ENCODE measurements at regions not wholly inside any gene's neighbourhood (a gene's known extent, or its start where the extent isn't known, plus 50 kb on each side); places are given as distances from the start of the nearest gene placed in this dataset.
"Not testable (repeated sequence)": the region's sequence is repeated elsewhere in the genome, so short reads cannot be mapped to it uniquely, and the experiment has no call there.

- Mint-ChIP-seq H3K4me1 (no peaks in the 10 kb centered on the region), H3K27me3 (ENCODE audit: insufficient read depth) (no peaks in the 10 kb centered on the region), H3K27ac (no peak overlapping the region), H3K4me3 (no peak overlapping the region), H3K9me3 (peaks cover 1% of the 10 kb centered on the region), H3K36me3 (ENCODE audit: low read depth) (no peaks in the 10 kb centered on the region)
- no peak for TF ChIP-seq CTCF (conservative IDR thresholded peaks at IDR 0.05)
- Histone ChIP-seq H3K4me1 (ENCODE audit: control insufficient read depth, insufficient read depth, low read length) (no peaks in the 10 kb centered on the region), H3K27me3 (ENCODE audit: control insufficient read depth, insufficient read depth, low read length, poor library complexity, severe bottlenecking) (no peaks in the 10 kb centered on the region), H3K4me3 (ENCODE audit: low read length) (no peak overlapping the region), H3K9me3 (ENCODE audit: control insufficient read depth, low read length) (no peaks in the 10 kb centered on the region), H3K9ac (ENCODE audit: extremely low read depth, low read length, poor library complexity, severe bottlenecking) (no peak overlapping the region), H3K27ac (ENCODE audit: low read depth, low read length) (no peak overlapping the region), H3K36me3 (ENCODE audit: control insufficient read depth, insufficient read depth, low read length) (no peaks in the 10 kb centered on the region)
- WGBS, 2 experiments (ENCODE audit: insufficient coverage in 1 of 2, insufficient read length in 1 of 2): 73 to 96% methylated on average over 2 of the region's 2 CpGs
- no peak for DNase-seq
Observed at GRCh38 chr11:22521226-22521625, 104.4 kb downstream of the FANCF start.

- no peaks in the 10 kb centered on the region for H3K4me1 Mint-ChIP-seq
- H3K27ac Mint-ChIP-seq: no peak overlapping the region
- H3K9ac ChIP-seq (ENCODE audit: extremely low read depth, low read length, poor library complexity, severe bottlenecking): no peak overlapping the region
- DNase-seq: no peak
- H3K9me3 Mint-ChIP-seq: peaks cover 1% of the 10 kb centered on the region
- no peak overlapping the region for H3K4me3 ChIP-seq (ENCODE audit: low read length)
- H3K9me3 ChIP-seq (ENCODE audit: control insufficient read depth, low read length): no peaks in the 10 kb centered on the region
- H3K4me3 Mint-ChIP-seq: no peak overlapping the region
- no peaks in the 10 kb centered on the region for H3K4me1 ChIP-seq (ENCODE audit: control insufficient read depth, insufficient read depth, low read length)
- no peak for TF ChIP-seq CTCF (conservative IDR thresholded peaks at IDR 0.05)
- no peaks in the 10 kb centered on the region for H3K27me3 ChIP-seq (ENCODE audit: control insufficient read depth, insufficient read depth, low read length, poor library complexity, severe bottlenecking)
- no peaks in the 10 kb centered on the region for H3K27me3 Mint-ChIP-seq (ENCODE audit: insufficient read depth)
- H3K36me3 ChIP-seq (ENCODE audit: control insufficient read depth, insufficient read depth, low read length): no peaks in the 10 kb centered on the region
- no peak overlapping the region for H3K27ac ChIP-seq (ENCODE audit: low read depth, low read length)
- H3K36me3 Mint-ChIP-seq (ENCODE audit: low read depth): no peaks in the 10 kb centered on the region
Observed at GRCh38 chr11:22520521-22520920, 105.1 kb downstream of the FANCF start.

GRCh38 chr11:22518344-22518743 lies 107.3 kb downstream of the FANCF start:
- H3K9me3 ChIP-seq (ENCODE audit: control insufficient read depth, low read length); H3K27ac Mint-ChIP-seq; H3K36me3 Mint-ChIP-seq (ENCODE audit: low read depth); H3K36me3 ChIP-seq (ENCODE audit: control insufficient read depth, insufficient read depth, low read length); H3K4me1 Mint-ChIP-seq; H3K9ac ChIP-seq (ENCODE audit: extremely low read depth, low read length, poor library complexity, severe bottlenecking); DNase-seq; H3K4me1 ChIP-seq (ENCODE audit: control insufficient read depth, insufficient read depth, low read length); H3K27me3 ChIP-seq (ENCODE audit: control insufficient read depth, insufficient read depth, low read length, poor library complexity, severe bottlenecking); H3K4me3 ChIP-seq (ENCODE audit: low read length); H3K27me3 Mint-ChIP-seq (ENCODE audit: insufficient read depth); H3K4me3 Mint-ChIP-seq; H3K27ac ChIP-seq (ENCODE audit: low read depth, low read length); H3K9me3 Mint-ChIP-seq: not testable (repeated sequence)
- WGBS, 2 experiments (ENCODE audit: insufficient coverage in 1 of 2, insufficient read length in 1 of 2): 75 to 100% methylated on average over 1 to 2 of the region's 2 CpGs

- peaks cover 5% of the 10 kb centered on the region for H3K4me1 Mint-ChIP-seq
- H3K4me3 Mint-ChIP-seq: no peak overlapping the region
- H3K36me3 Mint-ChIP-seq (ENCODE audit: low read depth): no peaks in the 10 kb centered on the region
- H3K27ac Mint-ChIP-seq: no peak overlapping the region
- Histone ChIP-seq H3K4me1 (ENCODE audit: control insufficient read depth, insufficient read depth, low read length) (no peaks in the 10 kb centered on the region), H3K9ac (ENCODE audit: extremely low read depth, low read length, poor library complexity, severe bottlenecking) (no peak overlapping the region), H3K27ac (ENCODE audit: low read depth, low read length) (no peak overlapping the region), H3K36me3 (ENCODE audit: control insufficient read depth, insufficient read depth, low read length) (no peaks in the 10 kb centered on the region), H3K9me3 (ENCODE audit: control insufficient read depth, low read length) (no peaks in the 10 kb centered on the region), H3K27me3 (ENCODE audit: control insufficient read depth, insufficient read depth, low read length, poor library complexity, severe bottlenecking) (no peaks in the 10 kb centered on the region), H3K4me3 (ENCODE audit: low read length) (no peak overlapping the region)
- no peaks in the 10 kb centered on the region for H3K9me3 Mint-ChIP-seq
- no peaks in the 10 kb centered on the region for H3K27me3 Mint-ChIP-seq (ENCODE audit: insufficient read depth)
- no peak for DNase-seq
- TF ChIP-seq CTCF (conservative IDR thresholded peaks at IDR 0.05): no peak
- WGBS, 2 experiments (ENCODE audit: insufficient coverage in 1 of 2, insufficient read length in 1 of 2): 72 to 90% methylated on average over 2 to 5 of the region's 5 CpGs
Observed at GRCh38 chr11:22516111-22516510, 109.5 kb downstream of the FANCF start.
